NCI-H510A treated with DMSO at 0.1 percent for 48 hours (cell line): ENCODE measurements at regions not wholly inside any gene's neighbourhood (a gene's known extent, or its start where the extent isn't known, plus 50 kb on each side); places are given as distances from the start of the nearest gene placed in this dataset.
"Not testable (repeated sequence)": the region's sequence is repeated elsewhere in the genome, so short reads cannot be mapped to it uniquely, and the experiment has no call there.

Experiments used
- DNase-seq: peaks from one replicate; lab custom pipeline; 2025; lab: John Stamatoyannopoulos, UW

DNA sequence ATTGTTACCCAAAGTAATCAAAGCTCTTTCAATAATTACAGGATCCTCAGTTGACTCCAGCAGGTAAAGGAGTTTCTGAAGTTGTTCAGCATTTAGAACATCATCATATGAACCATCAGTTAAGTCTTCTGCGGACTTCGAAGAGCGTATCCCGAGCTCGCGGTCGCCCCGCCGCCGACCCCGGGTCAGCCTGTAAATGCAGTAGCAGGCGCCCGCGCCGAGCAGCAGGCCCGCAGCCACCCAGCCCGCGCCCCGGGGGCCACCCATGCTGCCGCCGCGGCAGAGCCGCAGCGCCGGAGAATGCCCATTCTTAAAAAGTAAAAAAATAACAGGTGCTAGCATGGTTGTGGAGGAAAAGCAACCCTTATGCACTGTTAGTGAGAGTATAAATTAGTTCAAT, 444.5 kb downstream of the NSUN3 start:
- not testable (repeated sequence) for DNase-seq

- no peak for DNase-seq
Observed at GRCh38 chr3:94512876-94513275, 450.0 kb downstream of the NSUN3 start.

- DNase-seq, result no peak
Observed at GRCh38 chr3:94513600-94513999, 450.7 kb downstream of the NSUN3 start.

GRCh38 chr3:94515983-94516382, 453.1 kb downstream of the NSUN3 start:
- no peak for DNase-seq

DNA sequence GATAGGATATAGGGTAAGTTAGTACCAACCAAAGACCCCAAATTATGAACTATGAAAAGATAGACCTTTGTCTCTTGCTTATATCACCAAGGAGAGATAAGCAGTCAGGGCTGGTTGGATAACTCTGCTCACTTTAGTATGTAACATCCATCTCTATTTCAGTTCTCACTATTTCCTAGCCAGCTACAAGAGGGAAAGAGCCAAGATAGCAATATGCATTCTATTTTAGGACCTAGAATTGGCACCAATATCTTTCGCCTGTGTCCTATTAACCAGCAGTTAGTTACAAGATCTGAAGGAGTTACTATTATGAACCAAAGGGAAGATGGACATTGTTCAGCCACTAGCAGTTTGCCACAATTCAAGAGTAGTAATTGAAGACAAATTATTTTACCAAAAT, 457.5 kb downstream of the NSUN3 start:
- DNase-seq, result no peak

- DNase-seq, result no peak
Observed at GRCh38 chr3:94522488-94522887, 459.6 kb downstream of the NSUN3 start.

GRCh38 chr3:94524102-94524919, 461.4 kb downstream of the NSUN3 start:
- peak; percentile 21 for DNase-seq

DNA sequence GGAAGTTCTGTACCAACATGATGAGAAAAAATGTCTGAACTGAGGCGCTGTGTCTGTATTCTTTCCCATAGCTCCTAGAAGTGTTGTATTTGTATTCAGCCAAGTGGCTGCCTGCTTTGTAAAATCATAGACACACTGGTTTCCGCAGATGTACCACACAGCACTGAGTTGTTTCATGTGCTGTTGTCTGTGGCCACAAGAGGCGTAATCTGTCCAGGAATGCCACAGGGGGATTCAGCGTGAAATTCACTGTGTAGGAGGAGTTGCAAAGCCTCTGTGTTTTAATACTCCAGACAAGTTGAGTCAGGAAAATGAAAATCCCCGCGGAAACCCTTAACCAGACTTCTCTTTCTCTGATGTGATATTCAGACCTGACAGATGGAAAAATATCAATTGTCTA, 462.2 kb downstream of the NSUN3 start:
- peak; percentile 27 for DNase-seq

DNA sequence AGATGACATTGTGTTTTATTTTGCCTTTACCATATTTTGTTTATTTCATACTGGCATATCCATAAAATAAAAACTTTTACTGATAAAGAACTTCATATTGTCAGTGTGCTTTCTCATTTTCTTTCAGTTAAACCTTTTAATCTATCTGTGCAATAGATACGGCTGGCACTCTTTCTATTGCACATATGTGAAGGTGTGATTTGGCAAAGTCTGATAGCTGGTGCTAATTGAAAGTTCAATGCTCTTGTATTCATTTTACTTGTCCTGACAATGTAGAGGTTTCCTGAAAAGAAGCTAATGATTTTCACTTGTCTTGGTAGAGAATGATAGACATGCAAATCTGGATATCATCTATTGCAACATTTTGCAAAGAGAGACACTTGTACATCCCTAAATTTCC, 467.0 kb downstream of the NSUN3 start:
- DNase-seq, result no peak

DNA sequence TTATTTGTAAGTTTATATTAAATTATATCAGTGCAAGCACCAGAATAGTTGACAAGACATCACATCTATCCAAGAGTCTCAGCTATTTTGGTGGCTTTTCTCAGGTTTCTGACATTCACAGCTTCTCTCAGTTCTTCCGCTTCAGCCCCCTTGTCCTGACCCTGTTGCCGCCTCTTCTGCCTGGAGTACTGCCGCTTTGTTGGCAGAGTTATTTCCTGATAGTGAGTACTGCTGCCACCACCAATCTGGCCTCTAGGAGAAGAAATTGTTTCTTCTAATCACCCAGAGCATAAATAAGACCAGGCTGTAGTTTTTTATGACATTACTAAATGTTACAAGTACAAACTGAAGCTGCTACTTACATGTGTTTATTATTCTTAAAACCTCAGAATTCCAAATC, 470.1 kb downstream of the NSUN3 start:
- DNase-seq, result no peak

DNA sequence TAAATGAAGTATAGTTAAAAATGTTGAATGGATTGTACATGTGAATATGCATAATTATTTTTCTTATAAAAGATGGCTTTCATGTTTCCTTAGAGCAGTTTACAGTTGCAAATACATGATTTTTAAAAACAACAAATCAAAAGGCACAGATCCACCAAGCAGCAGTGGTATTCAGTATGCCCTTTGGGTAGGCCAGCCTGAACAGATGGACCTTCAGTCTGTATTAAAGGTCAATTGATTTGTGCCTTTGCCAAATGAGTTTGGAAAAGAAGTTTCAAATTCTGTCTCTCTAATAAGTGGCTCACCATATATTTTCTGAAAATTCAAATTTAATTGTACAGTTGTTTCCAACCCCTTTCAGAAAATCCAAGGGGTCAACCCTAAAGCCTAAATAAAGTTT, 477.1 kb downstream of the NSUN3 start:
- no peak for DNase-seq

GRCh38 chr3:94543161-94543560, 480.3 kb downstream of the NSUN3 start:
- DNase-seq, result no peak

DNA sequence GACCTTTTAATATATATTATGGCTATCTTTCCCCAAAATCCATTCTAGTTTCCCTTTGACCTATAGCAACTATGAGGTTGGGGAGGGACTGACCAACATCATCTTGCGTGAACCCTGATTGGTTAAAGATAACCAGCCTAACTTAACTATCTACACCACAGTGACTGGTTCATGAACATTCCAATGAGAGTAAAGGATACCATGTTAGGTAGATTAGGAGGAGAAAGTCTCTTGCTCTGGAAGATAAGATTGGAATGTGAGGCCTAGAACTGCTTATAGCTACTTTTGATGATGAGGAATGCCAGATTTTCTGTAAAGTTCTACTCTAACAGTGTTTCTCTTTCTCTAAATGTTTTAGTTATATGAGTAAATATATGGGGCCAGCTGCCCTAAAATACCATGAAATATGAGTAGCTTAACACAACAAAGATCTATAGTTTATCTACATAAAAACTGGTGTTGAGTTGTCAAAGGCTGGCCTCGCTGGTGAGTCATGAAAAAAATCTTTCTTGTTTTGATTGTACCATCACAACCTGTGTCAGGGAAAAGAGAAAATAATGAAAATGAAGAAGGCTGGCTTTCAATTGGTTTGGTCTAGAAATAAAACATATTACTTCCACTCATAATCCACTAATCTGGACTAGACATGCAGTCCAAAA, 481.4 kb downstream of the NSUN3 start:
- no peak for DNase-seq

- DNase-seq, result no peak
Observed at GRCh38 chr3:94548581-94549316, 485.9 kb downstream of the NSUN3 start.

- no peak for DNase-seq
Observed at GRCh38 chr3:94561094-94561493, 498.2 kb downstream of the NSUN3 start.

- no peak for DNase-seq
Observed at GRCh38 chr3:94564247-94564646, 501.4 kb downstream of the NSUN3 start.

GRCh38 chr3:94568041-94568440, 505.2 kb downstream of the NSUN3 start:
- no peak for DNase-seq

- DNase-seq, result no peak
Observed at GRCh38 chr3:94573337-94573736, 510.5 kb downstream of the NSUN3 start.

DNA sequence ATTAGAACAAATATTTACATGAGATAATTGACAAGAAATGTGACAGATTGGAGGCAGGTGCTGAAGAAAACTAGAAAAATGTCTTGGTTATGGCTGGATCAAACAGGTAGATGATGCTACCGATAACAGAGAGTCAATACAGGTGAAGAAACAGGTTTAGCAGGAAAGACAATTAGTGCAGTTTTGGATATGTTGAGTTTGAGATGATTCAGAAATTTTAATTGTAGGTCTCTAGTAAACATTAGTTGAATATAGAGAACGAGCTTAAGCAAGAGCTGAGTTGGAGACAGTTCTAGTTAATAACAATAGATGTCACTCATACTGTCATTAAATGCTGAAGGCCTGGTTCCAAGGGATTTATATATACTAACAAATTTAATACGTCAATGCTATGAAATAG, 524.4 kb downstream of the NSUN3 start:
- DNase-seq, result no peak

DNA sequence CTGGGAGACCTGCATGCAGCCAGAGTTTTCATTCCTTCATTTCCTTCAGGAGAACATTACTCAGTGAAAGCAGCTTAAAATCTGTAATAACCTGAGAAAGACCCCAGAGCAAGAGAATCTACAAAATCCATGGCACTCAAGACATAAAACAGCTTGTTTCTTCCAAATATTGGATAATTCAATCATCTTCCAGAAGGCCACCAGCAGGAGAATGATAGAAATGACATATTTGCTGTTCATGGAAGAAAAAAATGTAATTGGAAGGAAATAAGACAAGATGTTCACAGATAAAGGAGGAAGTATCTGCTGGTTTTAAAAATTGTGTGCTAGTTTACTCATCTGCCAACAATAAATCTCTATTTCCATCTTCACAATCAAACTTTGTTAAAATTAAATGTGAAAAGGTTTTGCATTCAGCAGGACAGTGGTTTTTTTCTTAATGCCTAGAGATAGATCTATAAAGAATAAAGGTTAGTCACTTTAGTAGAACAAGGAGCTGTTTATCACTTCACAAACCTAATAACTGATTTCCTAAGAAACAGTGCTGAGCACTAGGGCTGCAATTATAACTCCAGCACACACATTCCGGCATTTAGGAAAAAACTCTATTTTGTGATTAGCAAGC, 530.8 kb downstream of the NSUN3 start:
- DNase-seq, result no peak

GRCh38 chr3:94596141-94596540, 533.3 kb downstream of the NSUN3 start:
- no peak for DNase-seq

- no peak for DNase-seq
Observed at GRCh38 chr3:94596887-94597566, 534.2 kb downstream of the NSUN3 start.
